ENCODE measurements at regions not wholly inside any gene's neighbourhood (a gene's known extent, or its start where the extent isn't known, plus 50 kb on each side); places are given as distances from the start of the nearest gene placed in this dataset.

- H3K23ac ChIP-seq (ENCODE audit: low read length in 2 of 2): no peak overlapping the region
- H3K4ac ChIP-seq (ENCODE audit: low read depth in 1 of 2, low read length in 2 of 2): no peak overlapping the region
- H3K4me2 ChIP-seq (ENCODE audit: low read length, poor library complexity, severe bottlenecking): no peak overlapping the region
- no peak overlapping the region for H2BK12ac ChIP-seq (ENCODE audit: low read length in 2 of 2)
- no peak overlapping the region for H2BK15ac ChIP-seq (ENCODE audit: low read depth, poor library complexity, severe bottlenecking)
- no peaks in the 10 kb centered on the region for H3K4me1 ChIP-seq (ENCODE audit: control insufficient read depth, insufficient read depth, low read depth, low read length)
- no peak overlapping the region for H2BK5ac ChIP-seq (ENCODE audit: low read depth, low read length, poor library complexity, severe bottlenecking)
- no peak overlapping the region for H2BK120ac ChIP-seq (ENCODE audit: low read depth, low read length)
- DNase-seq: no peak
- 62% methylated on average over 3 of the region's 3 CpGs for WGBS
- no peaks in the 10 kb centered on the region for H3K79me1 ChIP-seq (replicated peaks; ENCODE audit: low read length, poor library complexity, severe bottlenecking)
- H4K91ac ChIP-seq (ENCODE audit: low read length): no peak overlapping the region
- H3K9me3 ChIP-seq (ENCODE audit: control insufficient read depth, low read length): no peaks in the 10 kb centered on the region
- H3K14ac ChIP-seq (ENCODE audit: low read length in 2 of 2): no peak overlapping the region
- H3K18ac ChIP-seq (ENCODE audit: low read depth in 1 of 2, low read length in 2 of 2): no peak overlapping the region
- H3K27ac ChIP-seq (ENCODE audit: low read length, poor library complexity, severe bottlenecking): no peak overlapping the region
- H3K9ac ChIP-seq (ENCODE audit: low read length): no peak overlapping the region
- H3K27me3 ChIP-seq (ENCODE audit: control insufficient read depth in 1 of 2, insufficient read depth in 1 of 2, low read length in 2 of 2): peaks cover 0 to 15% of the 10 kb centered on the region in 2 experiments
- no peak overlapping the region for H3K4me3 ChIP-seq (ENCODE audit: insufficient read depth in 1 of 2, low read depth in 1 of 2, low read length in 2 of 2)
- H4K8ac ChIP-seq (ENCODE audit: low read length): no peak overlapping the region
- no peaks in the 10 kb centered on the region for H3K36me3 ChIP-seq (ENCODE audit: control insufficient read depth in 1 of 2, insufficient read depth in 2 of 2, low read depth in 1 of 2, low read length in 2 of 2)
- H2AFZ ChIP-seq (ENCODE audit: low read depth, low read length): no peak overlapping the region
- H2AK5ac ChIP-seq (ENCODE audit: low read length, severe bottlenecking): no peak overlapping the region
These were observed 94.0 kb upstream of the RAB18 start for GRCh38 chr10:27410153-27410552.

GRCh38 chr10:27407271-27407670, 96.8 kb upstream of the RAB18 start:
- H4K8ac ChIP-seq (ENCODE audit: low read length): no peak overlapping the region
- H2AFZ ChIP-seq (ENCODE audit: low read depth, low read length): no peak overlapping the region
- no peak overlapping the region for H3K27ac ChIP-seq (ENCODE audit: low read length, poor library complexity, severe bottlenecking)
- no peak for DNase-seq
- no peak overlapping the region for H3K23ac ChIP-seq (ENCODE audit: low read length in 2 of 2)
- no peaks in the 10 kb centered on the region for H3K9me3 ChIP-seq (ENCODE audit: control insufficient read depth, low read length)
- H4K91ac ChIP-seq (ENCODE audit: low read length): no peak overlapping the region
- H3K14ac ChIP-seq (ENCODE audit: low read length in 2 of 2): no peak overlapping the region
- no peak overlapping the region for H3K18ac ChIP-seq (ENCODE audit: low read depth in 1 of 2, low read length in 2 of 2)
- no peak overlapping the region for H3K9ac ChIP-seq (ENCODE audit: low read length)
- H2BK5ac ChIP-seq (ENCODE audit: low read depth, low read length, poor library complexity, severe bottlenecking): no peak overlapping the region
- H3K36me3 ChIP-seq (ENCODE audit: control insufficient read depth in 1 of 2, insufficient read depth in 2 of 2, low read depth in 1 of 2, low read length in 2 of 2): no peaks in the 10 kb centered on the region
- H2BK12ac ChIP-seq (ENCODE audit: low read length in 2 of 2): no peak overlapping the region
- no peaks in the 10 kb centered on the region for H3K27me3 ChIP-seq (ENCODE audit: control insufficient read depth in 1 of 2, insufficient read depth in 1 of 2, low read length in 2 of 2)
- 92% methylated on average over 6 of the region's 6 CpGs for WGBS
- H2BK120ac ChIP-seq (ENCODE audit: low read depth, low read length): no peak overlapping the region
- no peak overlapping the region for H2AK5ac ChIP-seq (ENCODE audit: low read length, severe bottlenecking)
- H3K4me1 ChIP-seq (ENCODE audit: control insufficient read depth, insufficient read depth, low read depth, low read length): no peaks in the 10 kb centered on the region
- no peak overlapping the region for H3K4ac ChIP-seq (ENCODE audit: low read depth in 1 of 2, low read length in 2 of 2)
- H3K4me3 ChIP-seq (ENCODE audit: insufficient read depth in 1 of 2, low read depth in 1 of 2, low read length in 2 of 2): no peak overlapping the region
- H3K79me1 ChIP-seq (replicated peaks; ENCODE audit: low read length, poor library complexity, severe bottlenecking): no peaks in the 10 kb centered on the region
- H3K4me2 ChIP-seq (ENCODE audit: low read length, poor library complexity, severe bottlenecking): no peak overlapping the region
- H2BK15ac ChIP-seq (ENCODE audit: low read depth, poor library complexity, severe bottlenecking): no peak overlapping the region

GRCh38 chr10:27399871-27400270, 104.2 kb upstream of the RAB18 start:
- H3K79me1 ChIP-seq (replicated peaks; ENCODE audit: low read length, poor library complexity, severe bottlenecking): no peaks in the 10 kb centered on the region
- H4K8ac ChIP-seq (ENCODE audit: low read length): no peak overlapping the region
- no peak overlapping the region for H3K27ac ChIP-seq (ENCODE audit: low read length, poor library complexity, severe bottlenecking)
- no peak overlapping the region for H2BK5ac ChIP-seq (ENCODE audit: low read depth, low read length, poor library complexity, severe bottlenecking)
- H3K4me3 ChIP-seq (ENCODE audit: insufficient read depth in 1 of 2, low read depth in 1 of 2, low read length in 2 of 2): no peak overlapping the region
- no peaks in the 10 kb centered on the region for H3K4me1 ChIP-seq (ENCODE audit: control insufficient read depth, insufficient read depth, low read depth, low read length)
- no peak overlapping the region for H3K14ac ChIP-seq (ENCODE audit: low read length in 2 of 2)
- no peak overlapping the region for H3K18ac ChIP-seq (ENCODE audit: low read depth in 1 of 2, low read length in 2 of 2)
- H3K23ac ChIP-seq (ENCODE audit: low read length in 2 of 2): no peak overlapping the region
- no peaks in the 10 kb centered on the region for H3K36me3 ChIP-seq (ENCODE audit: control insufficient read depth in 1 of 2, insufficient read depth in 2 of 2, low read depth in 1 of 2, low read length in 2 of 2)
- H3K4ac ChIP-seq (ENCODE audit: low read depth in 1 of 2, low read length in 2 of 2): no peak overlapping the region
- H3K27me3 ChIP-seq (ENCODE audit: control insufficient read depth in 1 of 2, insufficient read depth in 1 of 2, low read length in 2 of 2): no peaks in the 10 kb centered on the region
- H2BK12ac ChIP-seq (ENCODE audit: low read length in 2 of 2): no peak overlapping the region
- H3K9ac ChIP-seq (ENCODE audit: low read length): no peak overlapping the region
- H3K4me2 ChIP-seq (ENCODE audit: low read length, poor library complexity, severe bottlenecking): no peak overlapping the region
- no peaks in the 10 kb centered on the region for H3K9me3 ChIP-seq (ENCODE audit: control insufficient read depth, low read length)
- H2BK15ac ChIP-seq (ENCODE audit: low read depth, poor library complexity, severe bottlenecking): no peak overlapping the region
- no peak for DNase-seq
- H4K91ac ChIP-seq (ENCODE audit: low read length): no peak overlapping the region
- no peak overlapping the region for H2BK120ac ChIP-seq (ENCODE audit: low read depth, low read length)
- no peak overlapping the region for H2AK5ac ChIP-seq (ENCODE audit: low read length, severe bottlenecking)
- no CpG with 5 or more reads among the region's 1 CpG for WGBS
- no peak overlapping the region for H2AFZ ChIP-seq (ENCODE audit: low read depth, low read length)

GRCh38 chr10:27393961-27394360, 110.1 kb upstream of the RAB18 start:
- no peak overlapping the region for H2BK12ac ChIP-seq (ENCODE audit: low read length in 2 of 2)
- no peak overlapping the region for H3K4me3 ChIP-seq (ENCODE audit: insufficient read depth in 1 of 2, low read depth in 1 of 2, low read length in 2 of 2)
- WGBS: 85% methylated on average over 4 of the region's 4 CpGs
- H3K27ac ChIP-seq (ENCODE audit: low read length, poor library complexity, severe bottlenecking): no peak overlapping the region
- no peaks in the 10 kb centered on the region for H3K4me1 ChIP-seq (ENCODE audit: control insufficient read depth, insufficient read depth, low read depth, low read length)
- no peak overlapping the region for H2AK5ac ChIP-seq (ENCODE audit: low read length, severe bottlenecking)
- DNase-seq: no peak
- no peak overlapping the region for H2BK120ac ChIP-seq (ENCODE audit: low read depth, low read length)
- H2BK5ac ChIP-seq (ENCODE audit: low read depth, low read length, poor library complexity, severe bottlenecking): no peak overlapping the region
- no peak overlapping the region for H4K8ac ChIP-seq (ENCODE audit: low read length)
- H3K23ac ChIP-seq (ENCODE audit: low read length in 2 of 2): no peak overlapping the region
- H4K91ac ChIP-seq (ENCODE audit: low read length): no peak overlapping the region
- no peaks in the 10 kb centered on the region for H3K79me1 ChIP-seq (replicated peaks; ENCODE audit: low read length, poor library complexity, severe bottlenecking)
- no peak overlapping the region for H3K4me2 ChIP-seq (ENCODE audit: low read length, poor library complexity, severe bottlenecking)
- no peak overlapping the region for H3K4ac ChIP-seq (ENCODE audit: low read depth in 1 of 2, low read length in 2 of 2)
- no peak overlapping the region for H3K14ac ChIP-seq (ENCODE audit: low read length in 2 of 2)
- no peaks in the 10 kb centered on the region for H3K9me3 ChIP-seq (ENCODE audit: control insufficient read depth, low read length)
- no peak overlapping the region for H3K9ac ChIP-seq (ENCODE audit: low read length)
- H3K18ac ChIP-seq (ENCODE audit: low read depth in 1 of 2, low read length in 2 of 2): no peak overlapping the region
- no peaks in the 10 kb centered on the region for H3K36me3 ChIP-seq (ENCODE audit: control insufficient read depth in 1 of 2, insufficient read depth in 2 of 2, low read depth in 1 of 2, low read length in 2 of 2)
- peaks cover 0 to 7% of the 10 kb centered on the region in 2 experiments for H3K27me3 ChIP-seq (ENCODE audit: control insufficient read depth in 1 of 2, insufficient read depth in 1 of 2, low read length in 2 of 2)
- H2AFZ ChIP-seq (ENCODE audit: low read depth, low read length): no peak overlapping the region
- H2BK15ac ChIP-seq (ENCODE audit: low read depth, poor library complexity, severe bottlenecking): no peak overlapping the region

All from mesenchymal stem cell (in vitro differentiated cells and primary cell).